Effector memory CD4-positive, alpha-beta T cell (primary cell): ENCODE measurements at regions not wholly inside any gene's neighbourhood (a gene's known extent, or its start where the extent isn't known, plus 50 kb on each side); places are given as distances from the start of the nearest gene placed in this dataset.

Source experiments
- DNase-seq, 3 donors: peaks; one replicate each; pipeline ENCODE4 v3.0.0-alpha.2; 2020
- H3K27ac ChIP-seq: 2 replicates; pipeline ENCODE4 v1.7.0; 2013; ENCODE audit warnings: mild to moderate bottlenecking, low read length, moderate library complexity; ENCODE audit not compliant: insufficient read depth, poor library complexity, severe bottlenecking
- H3K27me3 ChIP-seq: replicated peaks from 2 replicates; pipeline ENCODE4 v1.7.0; 2013; ENCODE audit warnings: mild to moderate bottlenecking, low read length; ENCODE audit not compliant: insufficient read depth, control insufficient read depth, poor library complexity, severe bottlenecking
- H3K36me3 ChIP-seq: 2 replicates; pipeline ENCODE4 v1.7.0; 2013; ENCODE audit warnings: mild to moderate bottlenecking, low read length, moderate library complexity; ENCODE audit not compliant: control insufficient read depth, insufficient read depth
- H3K4me1 ChIP-seq: 2 replicates; pipeline ENCODE4 v1.7.0; 2013; ENCODE audit warnings: low read length, mild to moderate bottlenecking; ENCODE audit not compliant: control insufficient read depth, insufficient read depth, poor library complexity, severe bottlenecking
- H3K4me3 ChIP-seq: 2 replicates; pipeline ENCODE4 v1.7.0; 2013; ENCODE audit warnings: low read length, low read depth, mild to moderate bottlenecking; ENCODE audit not compliant: insufficient read depth, poor library complexity, severe bottlenecking
- H3K9me3 ChIP-seq: 2 replicates; pipeline ENCODE4 v1.7.0; 2013; ENCODE audit warnings: mild to moderate bottlenecking, low read length, moderate library complexity; ENCODE audit not compliant: control insufficient read depth

GRCh38 chr9:118613996-118614395 lies 755.2 kb downstream of the BRINP1 start:
- no peak for DNase-seq
- no peak overlapping the region for H3K4me3 ChIP-seq
- no peaks in the 10 kb centered on the region for H3K36me3 ChIP-seq
- no peaks in the 10 kb centered on the region for H3K9me3 ChIP-seq
- H3K27me3 ChIP-seq: no peaks in the 10 kb centered on the region
- H3K4me1 ChIP-seq: no peaks in the 10 kb centered on the region
- H3K27ac ChIP-seq: no peak overlapping the region

- Histone ChIP-seq H3K9me3 (no peaks in the 10 kb centered on the region), H3K4me1 (no peaks in the 10 kb centered on the region), H3K27ac (no peak overlapping the region), H3K36me3 (no peaks in the 10 kb centered on the region), H3K27me3 (no peaks in the 10 kb centered on the region), H3K4me3 (no peak overlapping the region)
- no peak for DNase-seq
Measured at GRCh38 chr9:118618084-118618483, 751.2 kb downstream of the BRINP1 start.

- Histone ChIP-seq H3K27ac (no peak overlapping the region), H3K36me3 (no peaks in the 10 kb centered on the region), H3K4me3 (no peak overlapping the region), H3K9me3 (no peaks in the 10 kb centered on the region), H3K4me1 (no peaks in the 10 kb centered on the region), H3K27me3 (no peaks in the 10 kb centered on the region)
- DNase-seq: no peak
Measured at GRCh38 chr9:118618849-118619248, 750.4 kb downstream of the BRINP1 start.

GRCh38 chr9:118624608-118625007 lies 744.6 kb downstream of the BRINP1 start:
- H3K9me3 ChIP-seq: no peaks in the 10 kb centered on the region
- no peaks in the 10 kb centered on the region for H3K27me3 ChIP-seq
- DNase-seq: no peak
- no peaks in the 10 kb centered on the region for H3K36me3 ChIP-seq
- no peaks in the 10 kb centered on the region for H3K4me1 ChIP-seq
- no peak overlapping the region for H3K4me3 ChIP-seq
- H3K27ac ChIP-seq: no peak overlapping the region

GRCh38 chr9:118630079-118630478 lies 739.2 kb downstream of the BRINP1 start:
- Histone ChIP-seq H3K27ac (no peak overlapping the region), H3K4me3 (no peak overlapping the region), H3K36me3 (no peaks in the 10 kb centered on the region), H3K27me3 (no peaks in the 10 kb centered on the region), H3K4me1 (no peaks in the 10 kb centered on the region), H3K9me3 (no peaks in the 10 kb centered on the region)
- DNase-seq: no peak

- no peak for DNase-seq
- H3K27ac ChIP-seq: no peak overlapping the region
- no peaks in the 10 kb centered on the region for H3K4me1 ChIP-seq
Measured at GRCh38 chr9:118630931-118631595, 738.2 kb downstream of the BRINP1 start.

GRCh38 chr9:118631956-118632355 lies 737.3 kb downstream of the BRINP1 start:
- no peak overlapping the region for H3K4me3 ChIP-seq
- H3K27ac ChIP-seq: no peak overlapping the region
- no peaks in the 10 kb centered on the region for H3K9me3 ChIP-seq
- H3K27me3 ChIP-seq: no peaks in the 10 kb centered on the region
- no peaks in the 10 kb centered on the region for H3K4me1 ChIP-seq
- no peak for DNase-seq
- no peaks in the 10 kb centered on the region for H3K36me3 ChIP-seq

More at GRCh38 chr9:118630931-118631595, 738.2 kb downstream of the BRINP1 start:
- no peaks in the 10 kb centered on the region for H3K36me3 ChIP-seq
- no peaks in the 10 kb centered on the region for H3K9me3 ChIP-seq
- H3K27me3 ChIP-seq: no peaks in the 10 kb centered on the region
- H3K4me3 ChIP-seq: no peak overlapping the region

- H3K36me3 ChIP-seq: no peaks in the 10 kb centered on the region
- H3K4me3 ChIP-seq: no peak overlapping the region
- no peaks in the 10 kb centered on the region for H3K4me1 ChIP-seq
- H3K27ac ChIP-seq: no peak overlapping the region
- no peaks in the 10 kb centered on the region for H3K27me3 ChIP-seq
- no peak for DNase-seq
- no peaks in the 10 kb centered on the region for H3K9me3 ChIP-seq
Measured at GRCh38 chr9:118635416-118635815, 733.8 kb downstream of the BRINP1 start.

- Histone ChIP-seq H3K27ac (no peak overlapping the region), H3K27me3 (no peaks in the 10 kb centered on the region), H3K9me3 (no peaks in the 10 kb centered on the region), H3K36me3 (no peaks in the 10 kb centered on the region), H3K4me3 (no peak overlapping the region), H3K4me1 (no peaks in the 10 kb centered on the region)
- DNase-seq: no peak
Measured at GRCh38 chr9:118637681-118638080, 731.6 kb downstream of the BRINP1 start.

GRCh38 chr9:118640836-118641560 lies 728.2 kb downstream of the BRINP1 start:
- no peaks in the 10 kb centered on the region for H3K4me1 ChIP-seq
- H3K9me3 ChIP-seq: no peaks in the 10 kb centered on the region
- no peak overlapping the region for H3K4me3 ChIP-seq
- H3K36me3 ChIP-seq: no peaks in the 10 kb centered on the region
- no peak overlapping the region for H3K27ac ChIP-seq
- H3K27me3 ChIP-seq: no peaks in the 10 kb centered on the region
- no peak for DNase-seq
